Fibroblast of the aortic adventitia (primary cell): ENCODE measurements at regions not wholly inside any gene's neighbourhood (a gene's known extent, or its start where the extent isn't known, plus 50 kb on each side); places are given as distances from the start of the nearest gene placed in this dataset.
A peak's percentile ranks its signal among the peaks of the same experiment; 100 is the strongest.

Experiments used
- DNase-seq: peaks from one replicate; pipeline ENCODE4 v3.0.0-alpha.2; 2010; ENCODE audit warnings: low read depth
- H3K4me3 ChIP-seq: 2 replicates; pipeline ENCODE4 v1.5.1; 2011; ENCODE audit warnings: low read depth, mild to moderate bottlenecking, control low read depth, low read length, moderate library complexity
- TF ChIP-seq, protein P1 (sequence below): IDR thresholded peaks from 2 replicates; pipeline ENCODE4 v1.5.1; 2011; ENCODE audit warnings: mild to moderate bottlenecking, low read length, control low read depth, inconsistent platforms; ENCODE audit not compliant: insufficient read depth

DNA sequence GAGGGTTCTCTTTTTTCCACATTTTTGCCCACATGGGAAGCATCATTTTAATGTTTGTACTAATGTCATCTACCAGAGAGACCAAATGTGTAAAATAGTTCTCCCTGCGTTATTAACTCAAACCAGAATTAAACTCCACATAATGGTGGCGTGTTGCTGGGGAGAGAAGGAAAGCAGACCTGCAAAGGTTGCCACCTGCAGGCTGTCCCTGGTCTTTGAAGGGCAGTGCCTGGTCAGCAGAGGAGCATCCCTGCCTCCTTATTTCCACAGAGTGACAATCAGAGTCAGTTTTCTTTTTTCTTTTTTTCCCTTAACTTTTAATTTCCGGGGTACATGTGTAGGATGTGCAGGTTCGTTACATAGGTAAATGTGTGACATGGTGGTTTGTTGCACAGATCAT lies 214.5 kb downstream of the TBX18 start:
- no peak for DNase-seq
- TF ChIP-seq, protein P1, sequence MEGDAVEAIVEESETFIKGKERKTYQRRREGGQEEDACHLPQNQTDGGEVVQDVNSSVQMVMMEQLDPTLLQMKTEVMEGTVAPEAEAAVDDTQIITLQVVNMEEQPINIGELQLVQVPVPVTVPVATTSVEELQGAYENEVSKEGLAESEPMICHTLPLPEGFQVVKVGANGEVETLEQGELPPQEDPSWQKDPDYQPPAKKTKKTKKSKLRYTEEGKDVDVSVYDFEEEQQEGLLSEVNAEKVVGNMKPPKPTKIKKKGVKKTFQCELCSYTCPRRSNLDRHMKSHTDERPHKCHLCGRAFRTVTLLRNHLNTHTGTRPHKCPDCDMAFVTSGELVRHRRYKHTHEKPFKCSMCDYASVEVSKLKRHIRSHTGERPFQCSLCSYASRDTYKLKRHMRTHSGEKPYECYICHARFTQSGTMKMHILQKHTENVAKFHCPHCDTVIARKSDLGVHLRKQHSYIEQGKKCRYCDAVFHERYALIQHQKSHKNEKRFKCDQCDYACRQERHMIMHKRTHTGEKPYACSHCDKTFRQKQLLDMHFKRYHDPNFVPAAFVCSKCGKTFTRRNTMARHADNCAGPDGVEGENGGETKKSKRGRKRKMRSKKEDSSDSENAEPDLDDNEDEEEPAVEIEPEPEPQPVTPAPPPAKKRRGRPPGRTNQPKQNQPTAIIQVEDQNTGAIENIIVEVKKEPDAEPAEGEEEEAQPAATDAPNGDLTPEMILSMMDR, result peak; percentile 12
- no peak overlapping the region for H3K4me3 ChIP-seq

DNA sequence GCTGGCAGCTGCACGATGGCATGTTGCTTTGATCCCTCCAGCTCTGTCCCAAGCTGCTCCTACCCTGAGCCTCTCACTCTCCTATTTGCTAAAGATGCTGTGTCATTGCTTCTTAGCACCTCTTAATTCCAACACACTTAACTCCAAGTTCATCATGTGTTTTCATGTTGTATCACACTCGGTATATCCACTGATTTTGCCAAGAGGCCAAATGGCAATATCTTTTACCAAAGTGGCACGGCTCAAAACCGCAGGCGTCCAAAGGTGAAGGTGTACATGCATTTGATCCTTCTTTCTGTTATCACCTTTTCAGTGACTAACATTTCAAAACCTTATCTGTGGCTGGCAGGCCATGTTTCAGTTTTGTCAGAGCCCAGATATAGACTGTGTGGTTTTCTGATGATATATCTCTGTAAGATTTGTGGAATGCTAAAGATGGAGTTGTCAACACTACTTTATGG lies 217.0 kb downstream of the TBX18 start:
- no peak overlapping the region for H3K4me3 ChIP-seq
- peak; percentile 50 for DNase-seq
- TF ChIP-seq, protein P1, result no peak

DNA sequence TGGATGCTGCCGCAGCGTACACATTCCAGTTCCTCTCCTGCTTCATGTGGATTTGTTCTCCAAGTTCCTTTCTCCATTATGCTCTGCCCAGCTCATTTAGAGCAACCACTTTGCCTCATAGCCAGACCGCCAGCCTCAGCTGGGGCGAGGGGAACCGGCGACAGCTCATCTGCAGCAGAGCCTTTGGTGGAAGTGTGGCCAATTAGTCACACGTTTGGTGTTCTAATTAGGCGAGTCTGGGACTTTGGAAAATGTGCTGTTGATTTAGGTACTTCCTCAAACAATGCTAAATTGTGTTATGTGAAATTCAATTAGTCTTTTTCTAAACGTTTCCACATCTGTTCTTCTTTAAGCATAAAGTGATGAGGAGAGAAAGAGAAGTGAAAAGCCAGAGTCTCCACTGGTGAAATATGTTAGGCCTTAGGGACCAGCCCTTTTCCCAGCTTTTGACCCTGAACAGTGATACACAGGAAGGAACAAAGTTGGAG lies 217.9 kb downstream of the TBX18 start:
- TF ChIP-seq, protein P1, result no peak
- no peak overlapping the region for H3K4me3 ChIP-seq
- peak; percentile 49 for DNase-seq

DNA sequence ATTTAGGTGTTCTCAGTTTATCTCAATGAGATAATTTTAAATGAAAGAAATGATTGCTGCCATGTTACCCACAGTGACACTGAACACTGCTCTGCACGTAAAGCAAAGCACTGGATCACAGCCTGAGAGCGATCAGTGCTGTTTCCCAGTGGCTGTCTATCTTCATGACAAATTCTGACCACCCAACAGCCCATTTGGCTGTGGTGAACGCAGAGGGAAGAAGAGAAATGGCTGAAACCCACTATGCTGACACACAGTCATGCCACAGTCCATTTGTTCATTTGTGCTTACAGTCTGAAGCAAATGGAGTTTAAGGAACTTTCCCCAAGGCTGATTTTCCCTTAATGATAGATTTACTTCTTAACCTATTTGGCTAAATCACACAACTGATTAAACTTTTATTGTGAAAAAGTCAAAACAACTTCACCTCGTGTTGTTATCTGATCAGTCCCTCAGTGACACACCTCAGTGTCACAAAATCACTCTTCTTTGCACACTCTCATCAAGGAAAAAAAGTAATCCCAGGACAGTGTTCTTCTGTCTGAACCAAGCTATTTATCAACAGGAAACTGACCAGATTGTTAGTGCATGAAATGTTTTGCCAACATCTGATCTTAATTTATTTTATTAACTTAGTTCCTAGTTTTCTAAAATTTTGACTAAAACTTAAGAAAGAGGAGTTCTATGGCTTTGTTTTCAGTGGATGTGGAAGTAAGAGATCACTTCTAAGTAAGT lies 225.1 kb downstream of the TBX18 start:
- no peak overlapping the region for H3K4me3 ChIP-seq
- DNase-seq, result peak; percentile 51

DNA sequence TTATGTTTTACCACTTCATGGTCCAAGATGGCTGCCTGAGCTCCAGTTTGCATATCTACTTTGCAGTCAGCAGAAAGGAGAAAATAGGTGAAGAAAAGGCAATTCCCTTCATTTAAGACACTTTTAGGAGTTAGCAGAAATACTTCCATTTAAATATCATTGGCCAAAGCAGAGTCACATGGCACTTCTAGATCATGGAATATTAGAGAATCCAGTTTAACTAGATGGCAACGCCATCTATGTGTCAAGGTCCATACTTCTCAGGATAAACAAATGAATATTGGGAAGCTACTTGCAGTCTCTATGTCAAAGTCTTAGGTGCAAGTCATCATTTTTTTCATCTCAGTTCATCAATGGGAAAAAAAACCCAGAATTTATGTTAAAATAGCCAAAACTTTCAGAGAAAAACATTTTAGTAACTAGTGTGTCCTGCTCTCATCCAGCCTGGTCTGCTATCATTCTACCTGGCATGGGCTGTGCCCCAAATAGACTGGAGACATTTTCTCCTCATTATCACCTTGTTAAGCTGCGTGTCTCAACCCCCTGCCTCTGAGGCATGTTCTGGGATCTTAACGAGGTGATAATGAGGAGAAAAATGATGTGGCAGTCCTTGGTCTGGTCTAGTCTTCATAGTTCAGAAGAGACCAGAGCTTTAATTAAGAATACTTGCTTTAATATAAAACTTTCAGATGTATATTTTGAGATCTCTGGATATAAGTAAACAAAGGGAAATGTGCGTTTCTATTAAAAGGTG lies 227.3 kb downstream of the TBX18 start:
- no peak overlapping the region for H3K4me3 ChIP-seq
- no peak for DNase-seq
- TF ChIP-seq, protein P1, result no peak

More for the DNA sequence above, 225.1 kb downstream of the TBX18 start:
- TF ChIP-seq, protein P1, result no peak

DNA sequence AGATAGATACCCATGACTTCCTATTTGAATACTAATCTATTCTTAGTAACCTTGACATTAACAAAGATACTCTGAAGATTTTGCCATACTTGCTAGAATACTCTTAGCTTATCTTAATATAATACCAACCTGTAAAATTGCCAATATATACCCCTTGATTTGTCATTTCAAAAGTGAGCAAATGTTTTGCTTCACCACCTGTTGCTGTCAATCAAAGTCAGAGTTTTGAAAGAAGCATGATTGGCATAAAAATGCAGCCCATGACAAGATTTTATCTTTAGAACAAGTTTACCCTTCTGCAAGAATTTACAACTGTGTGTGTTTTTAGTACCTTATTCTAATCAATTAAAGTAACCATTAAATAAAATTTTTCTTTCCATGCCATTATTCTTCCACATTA lies 236.2 kb downstream of the TBX18 start:
- TF ChIP-seq, protein P1, result no peak
- DNase-seq, result no peak
- H3K4me3 ChIP-seq, result no peak overlapping the region
